MM.1S (cell line): ENCODE measurements at regions not wholly inside any gene's neighbourhood (a gene's known extent, or its start where the extent isn't known, plus 50 kb on each side); places are given as distances from the start of the nearest gene placed in this dataset.

Experiments
- DNase-seq: peaks from one replicate; pipeline ENCODE4 v3.0.0-alpha.2; 2015
- H2AFZ ChIP-seq: fragments of 300-600 bp; sonication (generic); 2 replicates; pipeline ENCODE4 v1.6.0; 2016; ENCODE audit warnings: antibody characterized with exemption, low read length
- H3F3A ChIP-seq: fragments of 300-600 bp; sonication (generic); 2 replicates; pipeline ENCODE4 v1.6.1; 2016; ENCODE audit warnings: mild to moderate bottlenecking, antibody characterized with exemption, low read length, moderate library complexity, mixed read lengths; ENCODE audit not compliant: insufficient read depth
- H3K27ac ChIP-seq: fragments of 300-600 bp; sonication (generic); 2 replicates; pipeline ENCODE4 v1.5.1; 2016; ENCODE audit warnings: mild to moderate bottlenecking, low read length
- H3K27me3 ChIP-seq: fragments of 300-600 bp; sonication (generic); replicated peaks from 2 replicates; pipeline ENCODE4 v1.6.0; 2016; ENCODE audit warnings: low read length; ENCODE audit not compliant: insufficient read depth
- H3K36me3 ChIP-seq: fragments of 300-600 bp; sonication (generic); replicated peaks from 2 replicates; pipeline ENCODE4 v1.6.1; 2016; ENCODE audit warnings: mild to moderate bottlenecking, low read length, mixed read lengths; ENCODE audit not compliant: insufficient read depth
- H3K4me1 ChIP-seq: fragments of 300-600 bp; sonication (generic); 2 replicates; pipeline ENCODE4 v1.6.1; 2016; ENCODE audit warnings: low read length, mixed read lengths
- H3K4me2 ChIP-seq: fragments of 300-600 bp; sonication (generic); 2 replicates; pipeline ENCODE4 v1.6.0; 2016; ENCODE audit warnings: low read depth, low read length
- H3K4me3 ChIP-seq: fragments of 300-600 bp; sonication (generic); 2 replicates; pipeline ENCODE4 v1.5.1; 2016; ENCODE audit warnings: low read length, mixed read lengths
- H3K79me2 ChIP-seq: fragments of 300-600 bp; sonication (generic); 2 replicates; pipeline ENCODE4 v1.6.1; 2016; ENCODE audit warnings: mixed run types, low read length, mixed read lengths
- H3K9ac ChIP-seq: fragments of 300-600 bp; sonication (generic); 2 replicates; pipeline ENCODE4 v1.6.1; 2016; ENCODE audit warnings: low read length, mixed read lengths
- H3K9me2 ChIP-seq: fragments of 300-600 bp; sonication (generic); replicated peaks from 2 replicates; pipeline ENCODE4 v1.6.1; 2016; ENCODE audit warnings: mild to moderate bottlenecking, low read length, mixed read lengths; ENCODE audit not compliant: insufficient read depth
- H3K9me3 ChIP-seq: fragments of 300-600 bp; sonication (generic); replicated peaks from 2 replicates; pipeline ENCODE4 v1.6.1; 2016; ENCODE audit warnings: mild to moderate bottlenecking, low read length, mixed read lengths; ENCODE audit not compliant: insufficient read depth
- H4K20me1 ChIP-seq: fragments of 300-600 bp; sonication (generic); 2 replicates; pipeline ENCODE4 v1.6.1; 2016; ENCODE audit warnings: mild to moderate bottlenecking, low read length, moderate library complexity, mixed read lengths; ENCODE audit not compliant: insufficient read depth
- EZH2 ChIP-seq: fragments of 300-600 bp; sonication (generic); optimal IDR thresholded peaks from 2 replicates; pipeline ENCODE3; 2017; ENCODE audit warnings: low read depth, mild to moderate bottlenecking, antibody characterized with exemption, low read length, mixed read lengths
- EZH2phosphoT487 ChIP-seq: fragments of 300-600 bp; sonication (generic); IDR thresholded peaks from 2 replicates; pipeline ENCODE4 v1.6.1; 2018; ENCODE audit warnings: antibody characterized with exemption, low read length
- TF ChIP-seq, protein P1 (sequence below): fragments of 300-600 bp; sonication (generic); IDR thresholded peaks from 2 replicates; pipeline ENCODE4 v1.5.1; 2016; ENCODE audit warnings: antibody characterized with exemption, low read length, mixed read lengths

DNA sequence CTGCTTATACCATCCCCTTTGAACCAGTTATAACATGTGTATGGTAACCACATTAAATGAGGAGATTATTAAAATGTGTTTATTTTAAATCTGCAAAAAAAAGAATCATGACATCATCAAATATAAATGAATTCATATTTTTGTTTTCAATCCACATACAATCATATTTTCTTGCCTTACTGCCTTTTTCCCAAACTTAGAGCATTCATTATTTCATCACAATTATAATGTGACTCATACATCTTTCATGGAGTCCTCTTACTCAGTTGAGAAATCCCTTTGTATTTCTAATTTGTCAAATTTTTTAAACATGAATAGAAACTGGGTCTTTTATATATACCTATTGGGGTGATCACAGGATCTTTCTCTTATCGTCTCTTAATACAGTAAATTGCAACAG lies 909.6 kb downstream of the DSC3 start:
- Histone ChIP-seq H3K4me3 (no peak overlapping the region), H3F3A (no peaks in the 10 kb centered on the region), H3K4me1 (no peaks in the 10 kb centered on the region), H3K9me2 (no peaks in the 10 kb centered on the region), H3K36me3 (no peaks in the 10 kb centered on the region), H4K20me1 (no peaks in the 10 kb centered on the region), H3K9me3 (no peaks in the 10 kb centered on the region), H3K27ac (no peak overlapping the region), H3K79me2 (no peaks in the 10 kb centered on the region), H2AFZ (no peak overlapping the region), H3K4me2 (no peak overlapping the region), H3K27me3 (no peaks in the 10 kb centered on the region), H3K9ac (no peak overlapping the region)
- no peak for TF ChIP-seq EZH2phosphoT487
- TF ChIP-seq EZH2: no peak
- TF ChIP-seq, protein P1, sequence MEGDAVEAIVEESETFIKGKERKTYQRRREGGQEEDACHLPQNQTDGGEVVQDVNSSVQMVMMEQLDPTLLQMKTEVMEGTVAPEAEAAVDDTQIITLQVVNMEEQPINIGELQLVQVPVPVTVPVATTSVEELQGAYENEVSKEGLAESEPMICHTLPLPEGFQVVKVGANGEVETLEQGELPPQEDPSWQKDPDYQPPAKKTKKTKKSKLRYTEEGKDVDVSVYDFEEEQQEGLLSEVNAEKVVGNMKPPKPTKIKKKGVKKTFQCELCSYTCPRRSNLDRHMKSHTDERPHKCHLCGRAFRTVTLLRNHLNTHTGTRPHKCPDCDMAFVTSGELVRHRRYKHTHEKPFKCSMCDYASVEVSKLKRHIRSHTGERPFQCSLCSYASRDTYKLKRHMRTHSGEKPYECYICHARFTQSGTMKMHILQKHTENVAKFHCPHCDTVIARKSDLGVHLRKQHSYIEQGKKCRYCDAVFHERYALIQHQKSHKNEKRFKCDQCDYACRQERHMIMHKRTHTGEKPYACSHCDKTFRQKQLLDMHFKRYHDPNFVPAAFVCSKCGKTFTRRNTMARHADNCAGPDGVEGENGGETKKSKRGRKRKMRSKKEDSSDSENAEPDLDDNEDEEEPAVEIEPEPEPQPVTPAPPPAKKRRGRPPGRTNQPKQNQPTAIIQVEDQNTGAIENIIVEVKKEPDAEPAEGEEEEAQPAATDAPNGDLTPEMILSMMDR: no peak
- no peak for DNase-seq

DNA sequence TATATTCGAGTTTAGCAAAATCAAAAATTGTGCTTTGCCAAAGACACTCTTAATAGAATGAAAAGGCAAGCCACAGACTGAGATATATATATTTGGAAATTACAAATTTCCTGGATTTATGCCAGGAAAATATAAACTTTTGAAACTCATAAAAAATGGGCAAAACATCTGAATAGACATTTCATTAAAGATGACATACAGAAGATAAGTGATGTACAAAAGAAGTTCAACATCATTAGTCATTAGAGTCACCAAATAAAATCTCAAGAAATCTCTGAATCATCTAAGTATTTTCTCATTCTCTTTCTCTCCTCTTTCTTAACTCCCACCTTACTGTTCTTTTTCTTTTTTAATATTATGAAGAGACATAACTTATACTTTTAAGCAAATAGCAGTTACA lies 921.1 kb downstream of the DSC3 start:
- Histone ChIP-seq H3K4me2 (no peak overlapping the region), H3K27me3 (no peaks in the 10 kb centered on the region), H4K20me1 (no peaks in the 10 kb centered on the region), H3K27ac (no peak overlapping the region), H3K9me2 (no peaks in the 10 kb centered on the region), H3K79me2 (no peaks in the 10 kb centered on the region), H3K9me3 (no peaks in the 10 kb centered on the region), H3K36me3 (no peaks in the 10 kb centered on the region), H3K9ac (no peak overlapping the region), H2AFZ (no peak overlapping the region), H3K4me1 (no peaks in the 10 kb centered on the region), H3K4me3 (no peak overlapping the region), H3F3A (no peaks in the 10 kb centered on the region)
- TF ChIP-seq, protein P1: no peak
- TF ChIP-seq EZH2 (no peak), EZH2phosphoT487 (no peak)
- DNase-seq: no peak

DNA sequence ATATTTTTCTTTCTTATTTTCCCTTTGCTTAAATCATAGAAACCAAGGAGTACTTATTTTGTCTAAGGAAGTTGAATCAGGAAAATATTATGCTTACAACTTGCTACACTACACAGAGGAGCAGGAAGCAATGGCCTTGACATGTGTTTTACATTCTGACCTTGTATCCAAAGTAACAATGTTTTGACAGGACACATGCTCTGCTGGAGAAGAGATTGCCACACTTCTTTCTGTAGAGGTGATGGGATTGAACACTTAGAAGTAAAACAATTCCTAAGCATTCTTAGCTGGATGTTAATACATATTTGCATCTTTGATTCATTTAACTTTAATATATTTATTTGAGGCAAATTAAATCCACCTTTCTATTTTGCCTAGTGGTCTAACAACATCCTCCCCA lies 929.1 kb downstream of the DSC3 start:
- no peak for DNase-seq

More for the DNA sequence above, 929.1 kb downstream of the DSC3 start:
- Histone ChIP-seq H3K36me3 (no peaks in the 10 kb centered on the region), H2AFZ (no peak overlapping the region), H3K9me2 (no peaks in the 10 kb centered on the region), H3K27ac (no peak overlapping the region), H3K27me3 (no peaks in the 10 kb centered on the region), H3K4me2 (no peak overlapping the region), H3K9me3 (no peaks in the 10 kb centered on the region), H3K9ac (no peak overlapping the region), H4K20me1 (no peaks in the 10 kb centered on the region), H3K4me3 (no peak overlapping the region), H3K79me2 (no peaks in the 10 kb centered on the region), H3K4me1 (no peaks in the 10 kb centered on the region), H3F3A (no peaks in the 10 kb centered on the region)
- TF ChIP-seq EZH2 (no peak), EZH2phosphoT487 (no peak)
- TF ChIP-seq, protein P1: no peak
